ENCODE measurements at regions not wholly inside any gene's neighbourhood (a gene's known extent, or its start where the extent isn't known, plus 50 kb on each side); places are given as distances from the start of the nearest gene placed in this dataset.

- no peak overlapping the region for H3K27ac ChIP-seq (ENCODE audit: insufficient read depth, low read length, poor library complexity, severe bottlenecking)
- H3K9me3 ChIP-seq (ENCODE audit: control insufficient read depth in 2 of 2, low read length in 2 of 2), result no peaks in the 10 kb centered on the region
- Mint-ChIP-seq H3K4me1 (no peaks in the 10 kb centered on the region), H3K4me3 (no peak overlapping the region), H3K27ac (no peak overlapping the region), H3K9me3 (no peaks in the 10 kb centered on the region), H3K27me3 (no peaks in the 10 kb centered on the region), H3K36me3 (no peaks in the 10 kb centered on the region)
- no peaks in the 10 kb centered on the region for H3K27me3 ChIP-seq (ENCODE audit: control insufficient read depth, insufficient read depth, low read length)
- no peaks in the 10 kb centered on the region for H3K36me3 ChIP-seq (ENCODE audit: control insufficient read depth, insufficient read depth, low read length)
- no peak overlapping the region for H3K4me3 ChIP-seq (ENCODE audit: low read depth, low read length)
- DNase-seq (no peak), ATAC-seq (ENCODE audit: low read depth in 2 of 2) (no peak)
- no peaks in the 10 kb centered on the region for H3K4me1 ChIP-seq (ENCODE audit: control insufficient read depth, insufficient read depth, low read length, poor library complexity, severe bottlenecking)
These were observed 185.3 kb downstream of the MID1IP1 start for GRCh38 chrX:38986586-38986985.

- H3K27me3 ChIP-seq (ENCODE audit: control insufficient read depth, insufficient read depth, low read length), result no peaks in the 10 kb centered on the region
- H3K27me3 Mint-ChIP-seq, result peaks cover 5% of the 10 kb centered on the region
- no peaks in the 10 kb centered on the region for H3K4me1 ChIP-seq (ENCODE audit: control insufficient read depth, insufficient read depth, low read length, poor library complexity, severe bottlenecking)
- no peaks in the 10 kb centered on the region for H3K9me3 Mint-ChIP-seq
- no peak for DNase-seq
- no peak overlapping the region for H3K4me3 Mint-ChIP-seq
- H3K36me3 Mint-ChIP-seq, result no peaks in the 10 kb centered on the region
- no peaks in the 10 kb centered on the region for H3K36me3 ChIP-seq (ENCODE audit: control insufficient read depth, insufficient read depth, low read length)
- no peaks in the 10 kb centered on the region for H3K9me3 ChIP-seq (ENCODE audit: control insufficient read depth in 2 of 2, low read length in 2 of 2)
- no peak overlapping the region for H3K27ac ChIP-seq (ENCODE audit: insufficient read depth, low read length, poor library complexity, severe bottlenecking)
- no peak overlapping the region for H3K4me3 ChIP-seq (ENCODE audit: low read depth, low read length)
- no peaks in the 10 kb centered on the region for H3K4me1 Mint-ChIP-seq
- ATAC-seq (ENCODE audit: low read depth in 2 of 2), result no peak
- no peak overlapping the region for H3K27ac Mint-ChIP-seq
These were observed 186.0 kb downstream of the MID1IP1 start for GRCh38 chrX:38987198-38987651.

- Histone ChIP-seq H3K36me3 (ENCODE audit: control insufficient read depth, insufficient read depth, low read length) (no peaks in the 10 kb centered on the region), H3K27me3 (ENCODE audit: control insufficient read depth, insufficient read depth, low read length) (no peaks in the 10 kb centered on the region)
- no peak overlapping the region for H3K4me3 Mint-ChIP-seq
These were observed 187.0 kb downstream of the MID1IP1 start for GRCh38 chrX:38988301-38988700.

DNA sequence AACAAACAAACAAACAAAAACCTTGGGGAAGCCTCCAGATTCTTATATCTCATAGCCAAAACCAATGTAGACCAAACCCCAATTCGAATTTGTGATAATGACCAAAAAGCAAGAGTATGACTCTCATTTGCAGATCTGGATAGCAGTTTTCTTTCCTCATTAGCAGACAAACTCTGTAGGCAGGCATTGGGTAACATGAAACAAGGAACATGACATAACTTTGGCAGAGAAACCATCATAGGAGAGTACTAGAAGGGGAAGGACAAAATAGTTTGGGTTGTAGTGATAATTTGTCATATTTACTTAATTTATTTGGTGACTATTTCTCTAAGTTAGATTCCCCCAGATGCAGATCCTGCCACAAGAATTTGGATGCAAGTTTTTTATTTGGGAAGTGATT lies 187.8 kb downstream of the MID1IP1 start:
- no peak overlapping the region for H3K4me3 ChIP-seq (ENCODE audit: low read depth, low read length)
- Mint-ChIP-seq H3K9me3 (no peaks in the 10 kb centered on the region), H3K36me3 (no peaks in the 10 kb centered on the region), H3K4me3 (no peak overlapping the region), H3K4me1 (no peaks in the 10 kb centered on the region), H3K27ac (no peak overlapping the region), H3K27me3 (peaks cover 5% of the 10 kb centered on the region)
- no peak for ATAC-seq (ENCODE audit: low read depth in 2 of 2)
- H3K9me3 ChIP-seq (ENCODE audit: control insufficient read depth in 2 of 2, low read length in 2 of 2), result no peaks in the 10 kb centered on the region
- no peaks in the 10 kb centered on the region for H3K4me1 ChIP-seq (ENCODE audit: control insufficient read depth, insufficient read depth, low read length, poor library complexity, severe bottlenecking)
- H3K36me3 ChIP-seq (ENCODE audit: control insufficient read depth, insufficient read depth, low read length), result no peaks in the 10 kb centered on the region
- H3K27me3 ChIP-seq (ENCODE audit: control insufficient read depth, insufficient read depth, low read length), result no peaks in the 10 kb centered on the region
- no peak for DNase-seq
- no peak overlapping the region for H3K27ac ChIP-seq (ENCODE audit: insufficient read depth, low read length, poor library complexity, severe bottlenecking)

More at GRCh38 chrX:38988301-38988700, 187.0 kb downstream of the MID1IP1 start:
- no peaks in the 10 kb centered on the region for H3K4me1 ChIP-seq (ENCODE audit: control insufficient read depth, insufficient read depth, low read length, poor library complexity, severe bottlenecking)
- no peak overlapping the region for H3K27ac ChIP-seq (ENCODE audit: insufficient read depth, low read length, poor library complexity, severe bottlenecking)
- ATAC-seq (ENCODE audit: low read depth in 2 of 2), result no peak
- H3K9me3 Mint-ChIP-seq, result no peaks in the 10 kb centered on the region
- H3K27me3 Mint-ChIP-seq, result peaks cover 5% of the 10 kb centered on the region
- no peak overlapping the region for H3K4me3 ChIP-seq (ENCODE audit: low read depth, low read length)
- no peak for DNase-seq
- H3K9me3 ChIP-seq (ENCODE audit: control insufficient read depth in 2 of 2, low read length in 2 of 2), result no peaks in the 10 kb centered on the region
- H3K27ac Mint-ChIP-seq, result no peak overlapping the region
- no peaks in the 10 kb centered on the region for H3K36me3 Mint-ChIP-seq
- H3K4me1 Mint-ChIP-seq, result no peaks in the 10 kb centered on the region

- Mint-ChIP-seq H3K36me3 (no peaks in the 10 kb centered on the region), H3K4me1 (no peaks in the 10 kb centered on the region), H3K27ac (no peak overlapping the region), H3K27me3 (peaks cover 5% of the 10 kb centered on the region), H3K9me3 (peaks cover 0 to 2% (median 0%) of the 10 kb centered on the region in 7 donors), H3K4me3 (no peak overlapping the region)
- DNase-seq (no peak), ATAC-seq (ENCODE audit: low read depth in 2 of 2) (no peak)
- no peak overlapping the region for H3K4me3 ChIP-seq (ENCODE audit: low read depth, low read length)
- no peaks in the 10 kb centered on the region for H3K9me3 ChIP-seq (ENCODE audit: control insufficient read depth in 2 of 2, low read length in 2 of 2)
- H3K4me1 ChIP-seq (ENCODE audit: control insufficient read depth, insufficient read depth, low read length, poor library complexity, severe bottlenecking), result no peaks in the 10 kb centered on the region
- no peaks in the 10 kb centered on the region for H3K27me3 ChIP-seq (ENCODE audit: control insufficient read depth, insufficient read depth, low read length)
- no peak overlapping the region for H3K27ac ChIP-seq (ENCODE audit: insufficient read depth, low read length, poor library complexity, severe bottlenecking)
- H3K36me3 ChIP-seq (ENCODE audit: control insufficient read depth, insufficient read depth, low read length), result no peaks in the 10 kb centered on the region
These were observed 190.6 kb downstream of the MID1IP1 start for GRCh38 chrX:38991656-38992440.

DNA sequence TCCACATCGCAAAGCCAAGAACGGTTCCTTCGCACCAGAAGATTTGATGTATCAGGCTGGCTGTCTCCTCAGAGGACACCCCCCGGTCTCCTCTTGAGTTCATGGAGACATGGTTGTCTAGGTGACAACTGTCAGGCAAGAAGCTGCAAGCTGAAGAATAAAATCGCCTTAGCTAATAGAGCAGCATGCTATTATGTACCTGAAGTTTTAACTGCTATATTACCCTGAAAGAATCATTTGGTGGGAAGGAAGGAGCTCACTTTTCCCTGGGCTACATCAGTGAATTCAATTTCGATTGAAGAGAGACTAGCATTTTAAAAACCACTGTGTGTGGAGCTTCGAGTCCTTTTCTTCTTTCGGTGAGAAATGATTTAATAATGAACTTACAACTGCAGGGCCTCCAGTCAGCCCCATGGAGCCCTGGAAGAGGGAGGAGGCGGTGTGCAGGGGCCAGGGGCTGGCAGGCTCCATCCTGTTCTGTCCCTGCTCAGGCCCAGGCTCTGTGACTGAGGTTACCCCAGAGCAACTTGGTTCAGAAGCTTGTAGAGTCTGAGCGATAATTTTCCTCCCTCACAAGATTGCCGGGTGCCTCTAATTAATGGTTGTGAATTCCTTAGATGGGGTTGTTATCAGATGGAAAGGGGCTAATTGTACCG lies 191.3 kb downstream of the MID1IP1 start:
- no peak for ATAC-seq (ENCODE audit: low read depth in 2 of 2)
- no peaks in the 10 kb centered on the region for H3K4me1 Mint-ChIP-seq
- H3K4me1 ChIP-seq (ENCODE audit: control insufficient read depth, insufficient read depth, low read length, poor library complexity, severe bottlenecking), result no peaks in the 10 kb centered on the region
- no peak overlapping the region for H3K27ac ChIP-seq (ENCODE audit: insufficient read depth, low read length, poor library complexity, severe bottlenecking)
- no peaks in the 10 kb centered on the region for H3K27me3 ChIP-seq (ENCODE audit: control insufficient read depth, insufficient read depth, low read length)
- no peaks in the 10 kb centered on the region for H3K36me3 Mint-ChIP-seq
- H3K27me3 Mint-ChIP-seq, result peaks cover 5% of the 10 kb centered on the region
- H3K9me3 ChIP-seq (ENCODE audit: control insufficient read depth in 2 of 2, low read length in 2 of 2), result no peaks in the 10 kb centered on the region
- H3K4me3 Mint-ChIP-seq, result no peak overlapping the region
- H3K9me3 Mint-ChIP-seq, result peaks cover 0 to 2% (median 0%) of the 10 kb centered on the region in 7 donors
- no peak overlapping the region for H3K27ac Mint-ChIP-seq
- no peak overlapping the region for H3K4me3 ChIP-seq (ENCODE audit: low read depth, low read length)
- no peaks in the 10 kb centered on the region for H3K36me3 ChIP-seq (ENCODE audit: control insufficient read depth, insufficient read depth, low read length)
- DNase-seq, result no peak

GRCh38 chrX:38993500-38993899 lies 192.2 kb downstream of the MID1IP1 start:
- Mint-ChIP-seq H3K27me3 (peaks cover 5% of the 10 kb centered on the region), H3K9me3 (peaks cover 0 to 2% (median 0%) of the 10 kb centered on the region in 7 donors), H3K36me3 (no peaks in the 10 kb centered on the region)

GRCh38 chrX:38999099-38999498 lies 197.8 kb downstream of the MID1IP1 start:
- Mint-ChIP-seq H3K27me3 (no peaks in the 10 kb centered on the region), H3K9me3 (peaks cover 0 to 2% (median 0%) of the 10 kb centered on the region in 7 donors), H3K36me3 (no peaks in the 10 kb centered on the region), H3K4me3 (no peak overlapping the region), H3K4me1 (no peaks in the 10 kb centered on the region), H3K27ac (no peak overlapping the region)
- Histone ChIP-seq H3K36me3 (ENCODE audit: control insufficient read depth, insufficient read depth, low read length) (no peaks in the 10 kb centered on the region), H3K27ac (ENCODE audit: insufficient read depth, low read length, poor library complexity, severe bottlenecking) (no peak overlapping the region), H3K4me1 (ENCODE audit: control insufficient read depth, insufficient read depth, low read length, poor library complexity, severe bottlenecking) (no peaks in the 10 kb centered on the region), H3K4me3 (ENCODE audit: low read depth, low read length) (no peak overlapping the region), H3K9me3 (ENCODE audit: control insufficient read depth in 2 of 2, low read length in 2 of 2) (no peaks in the 10 kb centered on the region), H3K27me3 (ENCODE audit: control insufficient read depth, insufficient read depth, low read length) (no peaks in the 10 kb centered on the region)
- no peak for DNase-seq
- no peak for ATAC-seq (ENCODE audit: low read depth in 2 of 2)

More at GRCh38 chrX:38993500-38993899, 192.2 kb downstream of the MID1IP1 start:
- H3K4me3 Mint-ChIP-seq, result no peak overlapping the region
- H3K27ac Mint-ChIP-seq, result no peak overlapping the region
- Histone ChIP-seq H3K4me1 (ENCODE audit: control insufficient read depth, insufficient read depth, low read length, poor library complexity, severe bottlenecking) (no peaks in the 10 kb centered on the region), H3K9me3 (ENCODE audit: control insufficient read depth in 2 of 2, low read length in 2 of 2) (no peaks in the 10 kb centered on the region), H3K27me3 (ENCODE audit: control insufficient read depth, insufficient read depth, low read length) (no peaks in the 10 kb centered on the region), H3K36me3 (ENCODE audit: control insufficient read depth, insufficient read depth, low read length) (no peaks in the 10 kb centered on the region), H3K4me3 (ENCODE audit: low read depth, low read length) (no peak overlapping the region), H3K27ac (ENCODE audit: insufficient read depth, low read length, poor library complexity, severe bottlenecking) (no peak overlapping the region)
- DNase-seq, result no peak
- H3K4me1 Mint-ChIP-seq, result no peaks in the 10 kb centered on the region
- ATAC-seq (ENCODE audit: low read depth in 2 of 2), result no peak

Data from CD4-positive, CD25-positive, alpha-beta regulatory T cell (primary cell).